Gastroesophageal sphincter (tissue), 4 donors: ENCODE measurements at regions not wholly inside any gene's neighbourhood (a gene's known extent, or its start where the extent isn't known, plus 50 kb on each side); places are given as distances from the start of the nearest gene placed in this dataset.

ENCODE experiments used
- ATAC-seq: fragments of 150-250 bp; one replicate; pipeline ENCODE4 v1.9.1; 2016; ENCODE audit warnings: mild to moderate bottlenecking, moderate library complexity
- H3K27ac ChIP-seq, 4 donors: fragments of 200-600 bp; sonication (generic) in 3 of 4; 1 replicate in 3 of 4; 2 replicates in 1 of 4; pipeline ENCODE4 v1.5.1; 2016 to 2019
- H3K27me3 ChIP-seq: fragments of 200-600 bp; sonication (generic); one replicate; pipeline ENCODE4 v1.5.1; 2019
- H3K36me3 ChIP-seq, 2 donors: fragments of 200-600 bp; sonication (generic); one replicate each; pipeline ENCODE4 v1.5.1; 2019; ENCODE audit warnings: control low read depth in 1 of 2
- H3K4me1 ChIP-seq, 3 donors: fragments of 200-600 bp; sonication (generic); 1 replicate in 2 of 3; 2 replicates in 1 of 3; pipeline ENCODE4 v1.5.1; 2016 to 2019; ENCODE audit warnings: control low read depth in 2 of 3
- H3K4me3 ChIP-seq, 2 donors: fragments of 200-600 bp; sonication (generic); one replicate each; pipeline ENCODE4 v1.5.1; 2019; ENCODE audit warnings: mild to moderate bottlenecking in 1 of 2, moderate library complexity in 1 of 2
- H3K9me3 ChIP-seq, 3 donors: fragments of 200-600 bp; sonication (generic); one replicate each; pipeline ENCODE4 v1.5.1; 2017 to 2019; ENCODE audit warnings: control low read depth in 2 of 3
- CTCF ChIP-seq, 4 experiments: fragments of 200-600 bp in 2 of 4; fragments of 450-650 bp in 2 of 4; sonication (generic) in 1 of 4; IDR thresholded peaks; one replicate each; pipeline ENCODE4 v1.5.1; 2017 to 2019; ENCODE audit warnings: antibody characterized with exemption in 4 of 4, mild to moderate bottlenecking in 2 of 4, moderate library complexity in 2 of 4
- EP300 ChIP-seq: sonication (generic); formaldehyde crosslinking; IDR thresholded peaks from one replicate; pipeline ENCODE4 v1.6.1; 2017; ENCODE audit warnings: antibody characterized with exemption, mild to moderate bottlenecking
- POLR2A ChIP-seq, 2 donors: fragments of 450-650 bp; IDR thresholded peaks; one replicate each; pipeline ENCODE4 v1.6.1; 2017; ENCODE audit warnings: antibody characterized with exemption in 2 of 2, mild to moderate bottlenecking in 2 of 2, moderate library complexity in 1 of 2
- POLR2AphosphoS5 ChIP-seq: sonication (generic); formaldehyde crosslinking; IDR thresholded peaks from one replicate; pipeline ENCODE4 v1.6.1; 2017; ENCODE audit warnings: antibody characterized with exemption
- WGBS, 2 donors: methylation state at CpG; one replicate each; pipeline ENCODE4 v1.1.5; 2018; ENCODE audit warnings: low coverage in 1 of 2; 5-methylcytosine and 5-hydroxymethylcytosine counted together

GRCh38 chr20:41872930-41873329 lies 254.8 kb upstream of the CHD6 start:
- H3K9me3 ChIP-seq = peaks cover 0 to 25% (median 0%) of the 10 kb centered on the region in 3 donors
- 31 to 58% methylated on average over 3 to 4 of the region's 4 CpGs for WGBS, 2 donors
- no peak overlapping the region for H3K27ac ChIP-seq
- H3K4me3 ChIP-seq = no peak overlapping the region
- TF ChIP-seq CTCF (IDR thresholded peaks at IDR 0.05) = no peak
- no peak for TF ChIP-seq POLR2A (IDR thresholded peaks at IDR 0.05)
- TF ChIP-seq EP300 = no peak
- no peak for TF ChIP-seq POLR2AphosphoS5
- no peaks in the 10 kb centered on the region for H3K4me1 ChIP-seq
- peaks cover 5% of the 10 kb centered on the region for H3K27me3 ChIP-seq
- ATAC-seq = no peak
- no peaks in the 10 kb centered on the region for H3K36me3 ChIP-seq

- 64 to 69% methylated on average over 3 of the region's 3 CpGs for WGBS, 2 donors
- Histone ChIP-seq H3K36me3 (no peaks in the 10 kb centered on the region), H3K4me3 (no peak overlapping the region), H3K27ac (no peak overlapping the region), H3K27me3 (peaks cover 5% of the 10 kb centered on the region), H3K4me1 (no peaks in the 10 kb centered on the region), H3K9me3 (peaks cover 0 to 29% (median 0%) of the 10 kb centered on the region in 3 donors)
- no peak for ATAC-seq
- TF ChIP-seq CTCF (IDR thresholded peaks at IDR 0.05) (no peak), POLR2AphosphoS5 (no peak), POLR2A (IDR thresholded peaks at IDR 0.05) (no peak), EP300 (no peak)
These were observed 252.8 kb upstream of the CHD6 start for GRCh38 chr20:41870869-41871462.

GRCh38 chr20:41869261-41869660 lies 251.1 kb upstream of the CHD6 start:
- no peak for TF ChIP-seq EP300
- TF ChIP-seq POLR2AphosphoS5 = no peak
- TF ChIP-seq CTCF (IDR thresholded peaks at IDR 0.05) = no peak
- no peak for TF ChIP-seq POLR2A (IDR thresholded peaks at IDR 0.05)
- Histone ChIP-seq H3K4me3 (no peak overlapping the region), H3K27ac (no peak overlapping the region), H3K36me3 (no peaks in the 10 kb centered on the region), H3K27me3 (peaks cover 1% of the 10 kb centered on the region), H3K9me3 (peaks cover 0 to 29% (median 0%) of the 10 kb centered on the region in 3 donors), H3K4me1 (no peaks in the 10 kb centered on the region)
- 70 to 78% methylated on average over 2 of the region's 2 CpGs for WGBS, 2 donors
- no peak for ATAC-seq

GRCh38 chr20:41865938-41866337 lies 247.8 kb upstream of the CHD6 start:
- Histone ChIP-seq H3K27me3 (no peaks in the 10 kb centered on the region), H3K36me3 (no peaks in the 10 kb centered on the region), H3K27ac (no peak overlapping the region), H3K4me1 (no peaks in the 10 kb centered on the region), H3K9me3 (peaks cover 0 to 29% (median 0%) of the 10 kb centered on the region in 3 donors), H3K4me3 (no peak overlapping the region)
- ATAC-seq = no peak
- 74 to 81% methylated on average over 2 to 3 of the region's 3 CpGs for WGBS, 2 donors
- no peak for TF ChIP-seq POLR2AphosphoS5
- no peak for TF ChIP-seq POLR2A (IDR thresholded peaks at IDR 0.05)
- no peak for TF ChIP-seq EP300
- TF ChIP-seq CTCF (IDR thresholded peaks at IDR 0.05) = no peak

GRCh38 chr20:41862476-41862875 lies 244.3 kb upstream of the CHD6 start:
- Histone ChIP-seq H3K4me3 (no peak overlapping the region), H3K4me1 (no peaks in the 10 kb centered on the region), H3K27me3 (no peaks in the 10 kb centered on the region), H3K9me3 (peaks cover 0 to 12% (median 0%) of the 10 kb centered on the region in 3 donors), H3K27ac (no peak overlapping the region), H3K36me3 (no peaks in the 10 kb centered on the region)
- ATAC-seq = no peak
- TF ChIP-seq CTCF (IDR thresholded peaks at IDR 0.05) (no peak), POLR2AphosphoS5 (no peak), EP300 (no peak), POLR2A (IDR thresholded peaks at IDR 0.05) (no peak)
- 51% methylated on average over 3 of the region's 4 CpGs; no CpG with 5 or more reads in 1 of the 2 donors for WGBS, 2 donors
